PC-9 (cell line): ENCODE measurements at regions not wholly inside any gene's neighbourhood (a gene's known extent, or its start where the extent isn't known, plus 50 kb on each side); places are given as distances from the start of the nearest gene placed in this dataset.

ENCODE experiments used
- BruUV-seq: library from RNA; stranded (reverse); fragments of 400-500 nt; replicated peaks from 2 replicates; lab custom pipeline; 2021; lab: Mats Ljungman, UMichigan
- CTCF ChIA-PET: fragments of 300-600 bp; sonication (Branson Sonifier 250); formaldehyde crosslinking; loops from one replicate; lab custom pipeline; 2022; ENCODE audit warnings: antibody characterized with exemption; lab: Charles Lee
- POLR2A ChIA-PET: fragments of 300-600 bp; sonication (Branson Sonifier 250); formaldehyde crosslinking; loops from one replicate; lab custom pipeline; 2022; ENCODE audit warnings: antibody characterized with exemption; ENCODE audit not compliant: unreplicated experiment; lab: Charles Lee
- DNase-seq, 2 experiments: peaks; one replicate each; pipeline versions ENCODE4 v3.0.0 to v3.0.0-alpha.2; 2015 to 2022; ENCODE audit warnings: mixed read lengths in 1 of 2
- H2AFZ ChIP-seq: fragments of 200-600 bp; sonication (generic); 2 replicates; pipeline ENCODE4 v1.8.1; 2017; ENCODE audit warnings: antibody characterized with exemption
- H3F3A ChIP-seq: fragments of 200-600 bp; sonication (generic); 2 replicates; pipeline ENCODE4 v1.8.1; 2017; ENCODE audit warnings: antibody characterized with exemption, mild to moderate bottlenecking, low read depth; ENCODE audit not compliant: insufficient read depth
- H3K27ac ChIP-seq: fragments of 200-600 bp; sonication (generic); 2 replicates; pipeline ENCODE4 v1.6.1; 2016; ENCODE audit warnings: mixed run types
- H3K27me3 ChIP-seq: fragments of 200-600 bp; sonication (generic); 2 replicates; pipeline ENCODE4 v1.6.1; 2016; ENCODE audit warnings: low read depth, mixed run types; ENCODE audit not compliant: insufficient read depth
- H3K36me3 ChIP-seq: fragments of 200-600 bp; sonication (generic); 2 replicates; pipeline ENCODE4 v1.6.1; 2016; ENCODE audit warnings: low read depth, mixed run types
- H3K4me1 ChIP-seq: fragments of 200-600 bp; sonication (generic); replicated peaks from 2 replicates; pipeline ENCODE4 v1.6.1; 2016; ENCODE audit warnings: mixed run types; ENCODE audit not compliant: insufficient read depth
- H3K4me2 ChIP-seq: fragments of 200-600 bp; sonication (generic); 2 replicates; pipeline ENCODE4 v1.6.1; 2017; ENCODE audit warnings: mixed run types
- H3K4me3 ChIP-seq: fragments of 200-600 bp; sonication (generic); 2 replicates; pipeline ENCODE4 v1.6.1; 2016; ENCODE audit warnings: mixed run types
- H3K79me2 ChIP-seq: fragments of 200-600 bp; sonication (generic); 2 replicates; pipeline ENCODE4 v1.6.1; 2017; ENCODE audit warnings: low read depth, mixed run types
- H3K9me2 ChIP-seq: fragments of 200-600 bp; sonication (generic); 2 replicates; pipeline ENCODE4 v1.8.1; 2017; ENCODE audit warnings: mild to moderate bottlenecking; ENCODE audit not compliant: insufficient read depth
- H3K9me3 ChIP-seq: fragments of 200-600 bp; sonication (generic); 2 replicates; pipeline ENCODE4 v1.8.1; 2016; ENCODE audit warnings: low read depth; ENCODE audit not compliant: insufficient read depth
- H4K20me1 ChIP-seq: fragments of 200-600 bp; sonication (generic); 2 replicates; pipeline ENCODE4 v1.8.1; 2017; ENCODE audit not compliant: insufficient read depth
- CTCF ChIP-seq: fragments of 200-600 bp; sonication (generic); conservative IDR thresholded peaks from 2 replicates; pipeline ENCODE4 v1.6.1; 2017; ENCODE audit warnings: mixed run types, antibody characterized with exemption, mild to moderate bottlenecking, moderate library complexity
- EZH2 ChIP-seq: fragments of 200-600 bp; sonication (generic); IDR thresholded peaks from 2 replicates; pipeline ENCODE4 v1.8.0; 2017; ENCODE audit warnings: antibody characterized with exemption, low read depth
- intact Hi-C: fragments of 100-400 bp; cut with micrococcal nuclease; formaldehyde crosslinking; loops from one replicate; pipeline ENCODE4 v1.10.0; 2022; ENCODE audit not compliant: unreplicated experiment

GRCh38 chr10:59104186-59104585 lies 72.3 kb upstream of the PHYHIPL start:
- H3K79me2 ChIP-seq = no peaks in the 10 kb centered on the region
- TF ChIP-seq EZH2 = no peak
- TF ChIP-seq CTCF = no peak
- no peak overlapping the region for H3K4me3 ChIP-seq
- H2AFZ ChIP-seq = no peak overlapping the region
- intact Hi-C loops = no loop called here
- H4K20me1 ChIP-seq = no peaks in the 10 kb centered on the region
- H3K9me2 ChIP-seq = no peaks in the 10 kb centered on the region; the same call in 1 of the 2 replicates
- no peaks in the 10 kb centered on the region for H3K4me1 ChIP-seq
- ChIA-PET POLR2A (no interaction called here), CTCF (no interaction called here)
- no peak for DNase-seq
- no peak overlapping the region for H3K27ac ChIP-seq
- H3K9me3 ChIP-seq = no peaks in the 10 kb centered on the region
- H3K4me2 ChIP-seq = no peak overlapping the region
- no peaks in the 10 kb centered on the region for H3K27me3 ChIP-seq
- no peaks in the 10 kb centered on the region for H3K36me3 ChIP-seq
- BruUV-seq = no TSS peak
- no peaks in the 10 kb centered on the region for H3F3A ChIP-seq

DNA sequence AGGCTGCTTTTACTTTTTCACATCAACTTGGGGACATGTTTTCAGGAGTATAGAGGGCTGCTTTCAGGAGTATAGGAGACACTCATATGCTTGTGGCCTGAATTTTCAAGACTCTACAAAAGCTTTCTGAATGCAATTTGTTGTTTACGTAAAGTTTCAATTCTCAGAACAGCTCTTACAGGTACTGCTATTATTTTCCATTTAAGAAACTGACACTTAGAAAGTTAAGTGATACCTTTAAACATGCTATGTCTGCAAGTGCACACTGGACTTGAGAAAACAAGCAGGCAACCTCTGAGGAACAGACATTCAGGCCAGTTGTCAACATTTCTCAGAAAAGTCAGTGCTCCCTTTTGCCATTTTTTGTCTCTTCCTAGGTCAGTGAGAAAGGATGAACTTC lies 70.0 kb upstream of the PHYHIPL start:
- H3K27me3 ChIP-seq = 0 out of 2 replicates have a peak, but pooled peaks cover 4% of the 10 kb centered on the region
- ChIA-PET POLR2A (no interaction called here), CTCF (no interaction called here)
- intact Hi-C loops = no loop called here
- no peak overlapping the region for H3K4me3 ChIP-seq
- H3K4me1 ChIP-seq = no peaks in the 10 kb centered on the region
- no peaks in the 10 kb centered on the region for H3K79me2 ChIP-seq
- no peaks in the 10 kb centered on the region; the same call in 1 of the 2 replicates for H3K9me2 ChIP-seq
- DNase-seq = no peak
- TF ChIP-seq CTCF (no peak), EZH2 (no peak)
- no peaks in the 10 kb centered on the region for H3K9me3 ChIP-seq
- no peak overlapping the region for H3K27ac ChIP-seq
- no peaks in the 10 kb centered on the region for H4K20me1 ChIP-seq
- no TSS peak for BruUV-seq
- H2AFZ ChIP-seq = no peak overlapping the region
- no peak overlapping the region for H3K4me2 ChIP-seq
- no peaks in the 10 kb centered on the region for H3F3A ChIP-seq
- no peaks in the 10 kb centered on the region for H3K36me3 ChIP-seq

GRCh38 chr10:59107147-59107546 lies 69.3 kb upstream of the PHYHIPL start:
- no peak overlapping the region for H3K4me2 ChIP-seq

More at GRCh38 chr10:59107147-59107546, 69.3 kb upstream of the PHYHIPL start:
- no peaks in the 10 kb centered on the region for H4K20me1 ChIP-seq
- DNase-seq = no peak
- no peaks in the 10 kb centered on the region for H3K4me1 ChIP-seq
- no peaks in the 10 kb centered on the region for H3K79me2 ChIP-seq
- TF ChIP-seq EZH2 (no peak), CTCF (no peak)
- no peaks in the 10 kb centered on the region for H3K36me3 ChIP-seq
- intact Hi-C loops = no loop called here
- ChIA-PET POLR2A (no interaction called here), CTCF (no interaction called here)
- H3K27ac ChIP-seq = no peak overlapping the region
- H2AFZ ChIP-seq = no peak overlapping the region
- no TSS peak for BruUV-seq
- H3K27me3 ChIP-seq = 0 out of 2 replicates have a peak, but pooled peaks cover 4% of the 10 kb centered on the region
- H3F3A ChIP-seq = no peaks in the 10 kb centered on the region
- H3K4me3 ChIP-seq = no peak overlapping the region
- H3K9me3 ChIP-seq = no peaks in the 10 kb centered on the region
- H3K9me2 ChIP-seq = no peaks in the 10 kb centered on the region; the same call in 1 of the 2 replicates
